K562 (cell line): ENCODE measurements at regions not wholly inside any gene's neighbourhood (a gene's known extent, or its start where the extent isn't known, plus 50 kb on each side); places are given as distances from the start of the nearest gene placed in this dataset.
"Not testable (repeated sequence)": the region's sequence is repeated elsewhere in the genome, so short reads cannot be mapped to it uniquely, and the experiment has no call there.

Experiments
- ATAC-seq: fragments of 200-7000 bp; cut with Tn5 transposase; 3 replicates; pipeline ENCODE4 v1.9.1; 2020; ENCODE audit warnings: moderate library complexity
- BruUV-seq: library from RNA; stranded (reverse); fragments of 400-500 nt; replicated peaks from 2 replicates; lab custom pipeline; 2021; lab: Mats Ljungman, UMichigan
- CTCF ChIA-PET: fragments of 300-600 bp; formaldehyde crosslinking; extraction: SDS; loops from one replicate; lab custom pipeline; 2021; ENCODE audit warnings: low intra/inter-chr PET ratio; lab: Yijun Ruan, JAX
- POLR2A ChIA-PET: fragments of 300-600, 350-650 bp; sonication (Branson Sonifier 250); formaldehyde crosslinking; extraction: SDS; loops from one replicate; lab custom pipeline; 2021; ENCODE audit warnings: antibody characterized with exemption, inconsistent platforms; lab: Yijun Ruan, JAX
- DNase-seq, 4 experiments: peaks; one replicate each; pipeline versions ENCODE4 v3.0.0 to v3.0.0-alpha.2; 2011 to 2018; ENCODE audit warnings: low spot score in 3 of 4, mixed read lengths in 3 of 4; ENCODE audit errors: extremely low read depth in 1 of 4
- FAIRE-seq: peaks from 2 replicates; lab custom pipeline; 2011; peaks lifted over from hg19 to GRCh38; lab: Jason Lieb, UNC
- H2AFZ ChIP-seq: 2 replicates; pipeline ENCODE4 v1.6.0; 2011; ENCODE audit warnings: low read depth, low read length, control low read depth, inconsistent platforms
- H3K27ac ChIP-seq: fragments of 200-600 bp; 3 replicates; pipeline ENCODE4 v1.8.0; 2011; ENCODE audit warnings: low read depth, mild to moderate bottlenecking, control low read depth, inconsistent platforms, low read length, moderate library complexity, mixed read lengths; ENCODE audit errors: extremely low read depth
- H3K27me3 ChIP-seq, 2 experiments: fragments of 300-600 bp in 1 of 2; 2 replicates in 1 of 2; 3 replicates in 1 of 2; pipeline versions ENCODE4 v1.6.0 to v1.8.0; 2011; ENCODE audit warnings: inconsistent platforms in 2 of 2, low read length in 2 of 2, mild to moderate bottlenecking in 1 of 2, mixed read lengths in 1 of 2, moderate library complexity in 1 of 2; ENCODE audit not compliant: control insufficient read depth in 2 of 2, insufficient read depth in 2 of 2
- H3K36me3 ChIP-seq: fragments of 300-600 bp; 3 replicates; pipeline ENCODE4 v1.8.0; 2011; ENCODE audit warnings: mild to moderate bottlenecking, low read length, inconsistent platforms; ENCODE audit not compliant: control insufficient read depth, insufficient read depth
- H3K4me1 ChIP-seq, 2 experiments: fragments of 200-600 bp in 1 of 2; replicated peaks in 1 of 2; 2 replicates in 1 of 2; 3 replicates in 1 of 2; pipeline versions ENCODE4 v1.5.1 to v1.8.0; 2011; ENCODE audit warnings: inconsistent platforms in 2 of 2, low read length in 2 of 2, mild to moderate bottlenecking in 1 of 2, mixed read lengths in 1 of 2, moderate library complexity in 1 of 2; ENCODE audit not compliant: control insufficient read depth in 2 of 2, insufficient read depth in 2 of 2
- H3K4me2 ChIP-seq: 2 replicates; pipeline ENCODE4 v1.6.1; 2011; ENCODE audit warnings: low read length, control low read depth, inconsistent platforms, mixed read lengths; ENCODE audit not compliant: insufficient read depth
- H3K4me3 ChIP-seq: fragments of 200-600 bp; sonication (generic), shearing (Covaris generic); 2 replicates; pipeline ENCODE4 v1.5.1; 2016; ENCODE audit warnings: control low read depth, inconsistent platforms
- H3K79me2 ChIP-seq: fragments of 200-600 bp; 3 replicates; pipeline ENCODE4 v1.8.0; 2011; ENCODE audit warnings: low read length, inconsistent platforms; ENCODE audit not compliant: control insufficient read depth, insufficient read depth
- H3K9ac ChIP-seq, 2 experiments: 2 replicates each; pipeline versions ENCODE4 v1.6.0 to v1.6.1; 2011; ENCODE audit warnings: low read depth in 2 of 2, low read length in 2 of 2, control low read depth in 1 of 2, inconsistent platforms in 1 of 2, mild to moderate bottlenecking in 1 of 2, mixed read lengths in 1 of 2; ENCODE audit not compliant: insufficient read depth in 1 of 2
- H3K9me1 ChIP-seq: one replicate; pipeline ENCODE4 v1.6.0; 2011; ENCODE audit warnings: inconsistent platforms, mild to moderate bottlenecking, low read length, moderate library complexity; ENCODE audit not compliant: control insufficient read depth, insufficient read depth
- H3K9me3 ChIP-seq: replicated peaks from 2 replicates; pipeline ENCODE4 v1.5.1; 2011; ENCODE audit warnings: low read depth, low read length, inconsistent platforms; ENCODE audit not compliant: control insufficient read depth, insufficient read depth
- H4K20me1 ChIP-seq: replicated peaks from 2 replicates; pipeline ENCODE4 v1.6.1; 2011; ENCODE audit warnings: low read length, inconsistent platforms, mixed read lengths; ENCODE audit not compliant: control insufficient read depth, insufficient read depth
- WGBS: fragments of 100-300 bp; shearing (Covaris generic); methylation state at CpG from one replicate; pipeline ENCODE4 v1.1.6; 2016; ENCODE audit warnings: low coverage, mixed read lengths; ENCODE audit not compliant: insufficient coverage; ENCODE audit errors: missing lambda C conversion rate; 5-methylcytosine and 5-hydroxymethylcytosine counted together
- in situ Hi-C: fragments of 300-500 bp; cut with MboI; formaldehyde crosslinking; loops from 4 replicates; pipeline ENCODE4 v1.15.0; 2018; ENCODE audit warnings: inconsistent platforms, mixed read lengths
- intact Hi-C: fragments of 100-400 bp; cut with micrococcal nuclease; formaldehyde crosslinking; loops from 2 replicates; pipeline ENCODE4 v1.14.2; 2022

DNA sequence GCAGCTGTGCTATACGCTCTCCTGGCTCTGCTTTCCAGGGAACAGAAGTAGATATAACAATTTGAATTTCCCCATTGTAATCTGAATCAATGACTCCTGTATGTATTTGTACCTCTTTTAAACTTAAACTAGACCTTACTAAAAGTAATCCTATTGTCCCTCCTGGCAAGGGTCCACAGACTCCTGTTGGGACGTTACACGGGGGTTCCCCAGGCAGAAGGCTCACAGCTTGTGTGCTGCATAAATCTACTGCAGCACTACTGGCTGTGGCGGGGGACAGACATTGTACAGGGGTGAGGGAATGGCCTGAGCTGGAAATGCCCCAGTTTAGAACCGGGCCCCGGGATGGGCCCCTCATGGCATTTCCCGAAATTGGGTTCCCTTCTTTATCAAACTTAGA, 432.2 kb upstream of the SGO1 start:
- H3K9me1 ChIP-seq, H3K27ac ChIP-seq, in situ Hi-C loops, BruUV-seq, FAIRE-seq, DNase-seq, H3K9ac ChIP-seq, H3K4me2 ChIP-seq, H3K79me2 ChIP-seq, ATAC-seq, H4K20me1 ChIP-seq, H2AFZ ChIP-seq, H3K4me3 ChIP-seq, H3K27me3 ChIP-seq, H3K9me3 ChIP-seq, CTCF ChIA-PET, H3K36me3 ChIP-seq, POLR2A ChIA-PET, H3K4me1 ChIP-seq, intact Hi-C loops: not testable (repeated sequence)
- 2% methylated on average over 7 of the region's 7 CpGs for WGBS

DNA sequence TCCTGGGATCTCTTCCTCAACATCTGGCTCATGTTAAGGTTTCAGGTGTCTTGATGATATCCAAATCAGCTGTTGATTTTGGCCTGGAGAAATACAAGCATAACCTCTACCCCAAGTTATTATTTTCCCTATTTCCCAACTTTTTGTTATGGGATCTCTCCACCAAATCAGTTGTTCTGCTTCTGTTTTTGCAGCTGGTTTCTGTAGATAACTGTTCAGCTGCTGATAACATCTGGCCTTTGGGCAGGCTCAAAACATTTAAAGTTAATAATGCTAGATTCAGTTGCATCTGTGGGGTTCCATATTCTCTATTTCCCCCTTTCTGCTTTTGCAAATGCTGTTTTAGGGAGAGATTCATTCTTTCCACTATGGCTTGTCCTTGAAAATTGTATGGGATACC, 430.0 kb upstream of the SGO1 start:
- H2AFZ ChIP-seq, H4K20me1 ChIP-seq, H3K27me3 ChIP-seq, CTCF ChIA-PET, H3K9me3 ChIP-seq, FAIRE-seq, ATAC-seq, H3K79me2 ChIP-seq, intact Hi-C loops, POLR2A ChIA-PET, DNase-seq, H3K36me3 ChIP-seq, H3K4me3 ChIP-seq, in situ Hi-C loops, BruUV-seq, H3K4me1 ChIP-seq, H3K4me2 ChIP-seq, H3K9ac ChIP-seq, H3K9me1 ChIP-seq, H3K27ac ChIP-seq: not testable (repeated sequence)
